Transverse colon (tissue), 4 donors: ENCODE measurements at regions not wholly inside any gene's neighbourhood (a gene's known extent, or its start where the extent isn't known, plus 50 kb on each side); places are given as distances from the start of the nearest gene placed in this dataset.
A peak's percentile ranks its signal among the peaks of the same experiment; 100 is the strongest.

Source experiments
- DNase-seq: peaks from one replicate; pipeline ENCODE4 v3.0.0-alpha.2; 2019
- H3K27ac ChIP-seq, 4 donors: fragments of 200-600 bp; sonication (generic); 2 replicates each; pipeline ENCODE4 v1.5.1; 2016 to 2018; ENCODE audit warnings: inconsistent platforms in 4 of 4
- H3K27me3 ChIP-seq: fragments of 200-600 bp; sonication (generic); 2 replicates; pipeline ENCODE4 v1.5.1; 2017; ENCODE audit warnings: inconsistent platforms
- H3K36me3 ChIP-seq, 4 donors: fragments of 200-600 bp; sonication (generic); 2 replicates each; pipeline ENCODE4 v1.5.1; 2017 to 2019; ENCODE audit warnings: inconsistent platforms in 4 of 4
- H3K4me1 ChIP-seq, 4 donors: fragments of 200-600 bp; sonication (generic); 2 replicates each; pipeline ENCODE4 v1.5.1; 2017 to 2020; ENCODE audit warnings: inconsistent platforms in 4 of 4
- H3K4me3 ChIP-seq, 4 donors: fragments of 200-600 bp; sonication (generic); 1 replicate in 1 of 4; 2 replicates in 3 of 4; pipeline versions ENCODE4 v1.5.1 to v1.6.1; 2017 to 2019; ENCODE audit warnings: inconsistent platforms in 4 of 4
- H3K9me3 ChIP-seq, 2 donors: fragments of 200-600 bp; sonication (generic); 2 replicates each; pipeline ENCODE4 v1.5.1; 2017 to 2019; ENCODE audit warnings: inconsistent platforms in 2 of 2
- CTCF ChIP-seq, 5 experiments: fragments of 200-600 bp in 3 of 5; fragments of 450-650 bp in 2 of 5; sonication (generic) in 3 of 5; IDR thresholded peaks; 1 replicate in 2 of 5; 2 replicates in 3 of 5; pipeline ENCODE4 v1.5.1; 2016 to 2017; ENCODE audit warnings: antibody characterized with exemption in 5 of 5, inconsistent platforms in 3 of 5, mild to moderate bottlenecking in 2 of 5, moderate library complexity in 1 of 5
- EP300 ChIP-seq: sonication (generic); formaldehyde crosslinking; IDR thresholded peaks from one replicate; pipeline ENCODE4 v1.6.1; 2017; ENCODE audit warnings: antibody characterized with exemption, low read depth
- POLR2A ChIP-seq: fragments of 450-650 bp; IDR thresholded peaks from one replicate; pipeline ENCODE4 v1.6.1; 2016; ENCODE audit warnings: antibody characterized with exemption, mild to moderate bottlenecking, moderate library complexity
- POLR2AphosphoS5 ChIP-seq, 3 donors: sonication (generic); formaldehyde crosslinking; IDR thresholded peaks; one replicate each; pipeline ENCODE4 v1.6.1; 2016; ENCODE audit warnings: antibody characterized with exemption in 3 of 3
- WGBS, 2 donors: methylation state at CpG; one replicate each; pipeline ENCODE4 v1.1.5; 2018; ENCODE audit warnings: low coverage in 1 of 2; 5-methylcytosine and 5-hydroxymethylcytosine counted together
- in situ Hi-C, 4 donors: fragments of 200-750 bp; cut with MboI; loops; one replicate each; pipeline versions ENCODE4 v1.15.0 to v1.15.1; 2017; ENCODE audit warnings: low sequenced_read_pairs in 3 of 4, low pct_ligation_motif_present in 1 of 4, low pct_unique_long_range_greater_than_20kb in 1 of 4
- intact Hi-C: fragments of 100-400 bp; cut with DNase I; formaldehyde crosslinking; loops from one replicate; pipeline ENCODE4 v1.15.1; 2023; ENCODE audit warnings: low total_unique reads

- H3K27me3 ChIP-seq: no peaks in the 10 kb centered on the region
- in situ Hi-C loops: no loop called here
- DNase-seq: no peak
- WGBS, 2 donors: 60 to 77% methylated on average over 2 of the region's 2 CpGs
- H3K4me1 ChIP-seq: peaks cover 0 to 3% (median under 1%) of the 10 kb centered on the region in 4 donors
- no peak overlapping the region for H3K27ac ChIP-seq
- H3K36me3 ChIP-seq: no peaks in the 10 kb centered on the region
- TF ChIP-seq POLR2AphosphoS5 (IDR thresholded peaks at IDR 0.05) (no peak), POLR2A (no peak), CTCF (IDR thresholded peaks at IDR 0.05) (no peak), EP300 (no peak)
- no peaks in the 10 kb centered on the region for H3K9me3 ChIP-seq
- H3K4me3 ChIP-seq: no peak overlapping the region
- intact Hi-C loops: no loop called here
These were observed 493.3 kb upstream of the CCDC179 start for GRCh38 chr11:23353611-23354010.

- intact Hi-C loops: no loop called here
- no peaks in the 10 kb centered on the region for H3K27me3 ChIP-seq
These were observed 499.0 kb upstream of the CCDC179 start for GRCh38 chr11:23359297-23359696.

GRCh38 chr11:23364076-23364475, 503.8 kb upstream of the CCDC179 start:
- Histone ChIP-seq H3K36me3 (no peaks in the 10 kb centered on the region), H3K9me3 (no peaks in the 10 kb centered on the region), H3K4me1 (peaks cover 0 to 9% (median 4%) of the 10 kb centered on the region in 4 donors), H3K4me3 (no peak overlapping the region), H3K27me3 (no peaks in the 10 kb centered on the region), H3K27ac (no peak overlapping the region)
- no peak for DNase-seq
- intact Hi-C loops: no loop called here
- WGBS, 2 donors: 71 to 86% methylated on average over 1 to 3 of the region's 3 CpGs
- in situ Hi-C loops: no loop called here
- no peak for TF ChIP-seq EP300
- no peak for TF ChIP-seq POLR2AphosphoS5 (IDR thresholded peaks at IDR 0.05)
- no peak for TF ChIP-seq CTCF (IDR thresholded peaks at IDR 0.05)
- TF ChIP-seq POLR2A: no peak

More at GRCh38 chr11:23359297-23359696, 499.0 kb upstream of the CCDC179 start:
- peak overlapping the region in 1 of 4 donors; percentile 45 for H3K27ac ChIP-seq
- peak; percentile 29 for DNase-seq
- no peak overlapping the region for H3K4me3 ChIP-seq
- no peak for TF ChIP-seq POLR2A
- no peak for TF ChIP-seq EP300
- peak in 2 of 3 donors; percentile 38 to 68 for TF ChIP-seq POLR2AphosphoS5 (IDR thresholded peaks at IDR 0.05)
- TF ChIP-seq CTCF (IDR thresholded peaks at IDR 0.05): no peak
- in situ Hi-C loops: no loop called here
- no peaks in the 10 kb centered on the region for H3K36me3 ChIP-seq
- H3K4me1 ChIP-seq: peaks cover 0 to 15% (median 7%) of the 10 kb centered on the region in 4 donors
- H3K9me3 ChIP-seq: no peaks in the 10 kb centered on the region

GRCh38 chr11:23370580-23371275, 510.5 kb upstream of the CCDC179 start:
- H3K27me3 ChIP-seq: no peaks in the 10 kb centered on the region
- H3K27ac ChIP-seq: no peak overlapping the region
- in situ Hi-C loops (no loop called here), intact Hi-C loops (no loop called here)
- peaks cover 0 to 3% of the 10 kb centered on the region in 2 donors for H3K9me3 ChIP-seq
- H3K4me3 ChIP-seq: no peak overlapping the region
- no peak for TF ChIP-seq EP300
- no peak for TF ChIP-seq POLR2A
- TF ChIP-seq POLR2AphosphoS5 (IDR thresholded peaks at IDR 0.05): no peak
- TF ChIP-seq CTCF (IDR thresholded peaks at IDR 0.05): no peak
- no peaks in the 10 kb centered on the region for H3K4me1 ChIP-seq
- DNase-seq: no peak
- WGBS, 2 donors: 76% methylated on average over 3 of the region's 3 CpGs; no CpG with 5 or more reads in 1 of the 2 donors
- H3K36me3 ChIP-seq: no peaks in the 10 kb centered on the region
